NCI-H2196 treated with DMSO at 0.1 percent for 48 hours (cell line): ENCODE measurements at regions not wholly inside any gene's neighbourhood (a gene's known extent, or its start where the extent isn't known, plus 50 kb on each side); places are given as distances from the start of the nearest gene placed in this dataset.

Experiments used
- DNase-seq: peaks from one replicate; lab custom pipeline; 2025; ENCODE audit not compliant: unreplicated experiment; lab: John Stamatoyannopoulos, UW

DNA sequence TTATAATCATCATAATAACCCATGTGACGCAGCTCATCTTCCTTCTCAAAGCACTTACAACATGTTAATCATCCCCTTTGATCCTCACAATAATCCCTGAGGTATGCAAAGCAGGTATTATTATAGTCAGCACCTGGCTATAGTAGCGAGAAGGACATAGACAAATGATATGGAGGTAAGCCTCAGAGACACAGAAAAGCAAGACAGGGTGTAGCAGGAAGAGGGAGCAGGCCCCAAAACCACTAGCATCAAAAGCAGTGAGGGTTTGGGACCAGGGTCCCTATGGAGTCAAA lies 139.2 kb upstream of the SLC30A5 start:
- no peak for DNase-seq

DNA sequence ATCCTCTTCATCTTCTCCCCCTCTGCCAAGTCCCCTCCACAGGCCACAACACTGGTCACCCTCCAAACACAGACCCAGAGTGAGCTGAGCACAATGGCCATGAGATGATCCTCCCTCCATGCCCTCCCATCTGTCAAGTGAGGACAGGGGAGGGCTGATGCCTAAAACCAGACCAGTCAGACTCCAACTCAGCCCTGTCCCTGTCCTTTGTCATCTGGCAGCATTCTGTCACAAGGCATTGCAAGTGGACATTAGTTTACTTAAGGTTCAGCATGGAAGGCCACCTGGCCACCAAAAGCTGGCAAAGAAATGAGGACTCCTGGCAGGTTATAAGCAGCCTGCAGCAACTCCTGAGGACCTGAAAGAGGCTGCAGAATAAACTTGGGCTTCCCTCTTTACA lies 136.2 kb upstream of the SLC30A5 start:
- no peak for DNase-seq

DNA sequence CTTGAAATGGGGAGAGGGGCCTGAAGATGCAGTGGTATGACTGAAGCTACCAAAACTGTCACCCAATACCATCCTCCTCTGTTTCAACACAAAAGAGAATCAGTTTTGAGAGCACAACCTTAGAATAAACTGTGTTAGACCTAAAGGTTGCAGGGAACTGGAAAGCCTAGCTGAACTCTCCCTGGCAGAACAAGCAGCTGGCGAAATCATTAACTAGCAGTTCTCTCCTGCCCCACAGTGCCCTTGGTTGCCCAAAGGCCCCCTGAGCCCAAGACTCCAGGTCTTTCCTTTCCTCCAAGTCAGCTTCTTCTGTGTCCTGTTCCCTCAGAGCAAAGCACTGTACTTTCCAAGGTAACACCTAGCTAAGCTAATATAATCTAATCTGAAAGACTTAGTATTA lies 135.4 kb upstream of the SLC30A5 start:
- DNase-seq, result no peak

DNA sequence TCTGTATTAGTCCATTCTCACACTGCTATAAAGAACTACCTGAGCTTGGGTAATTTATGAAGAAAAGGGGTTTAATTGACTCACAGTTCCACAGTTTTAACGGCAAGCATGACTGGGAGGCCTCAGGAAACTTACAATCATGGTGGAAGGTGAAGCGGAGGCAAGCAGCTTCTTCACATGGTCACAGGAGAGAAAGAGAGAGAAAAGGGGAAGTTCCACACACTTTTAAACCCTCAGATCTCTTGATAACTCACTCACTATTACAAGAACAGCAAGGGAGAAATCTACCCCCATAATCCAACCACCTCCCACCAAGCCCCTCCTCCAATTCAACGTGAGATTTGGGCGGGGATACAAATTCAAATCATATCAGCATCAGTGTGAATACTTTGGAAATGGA lies 133.4 kb upstream of the SLC30A5 start:
- no peak for DNase-seq

DNA sequence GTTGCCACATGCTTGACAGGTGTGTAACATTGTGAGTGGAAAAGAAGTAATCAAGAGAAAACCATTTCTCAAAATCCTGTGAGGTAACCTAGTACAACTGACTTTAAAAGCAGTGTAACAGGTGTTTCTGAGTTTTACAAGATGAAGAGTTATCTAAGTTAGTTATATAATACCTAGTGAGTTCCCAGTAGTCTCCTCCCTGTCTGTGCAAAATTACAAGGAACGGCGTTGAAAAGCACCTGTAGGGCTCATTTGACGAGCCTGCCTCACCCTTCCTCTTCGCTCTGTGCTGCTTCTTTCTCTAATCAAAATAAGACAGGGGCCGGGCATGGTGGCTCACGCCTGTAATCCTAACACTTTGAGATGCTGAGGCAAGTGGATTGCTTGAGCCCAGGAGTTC lies 132.9 kb upstream of the SLC30A5 start:
- DNase-seq, result no peak

DNA sequence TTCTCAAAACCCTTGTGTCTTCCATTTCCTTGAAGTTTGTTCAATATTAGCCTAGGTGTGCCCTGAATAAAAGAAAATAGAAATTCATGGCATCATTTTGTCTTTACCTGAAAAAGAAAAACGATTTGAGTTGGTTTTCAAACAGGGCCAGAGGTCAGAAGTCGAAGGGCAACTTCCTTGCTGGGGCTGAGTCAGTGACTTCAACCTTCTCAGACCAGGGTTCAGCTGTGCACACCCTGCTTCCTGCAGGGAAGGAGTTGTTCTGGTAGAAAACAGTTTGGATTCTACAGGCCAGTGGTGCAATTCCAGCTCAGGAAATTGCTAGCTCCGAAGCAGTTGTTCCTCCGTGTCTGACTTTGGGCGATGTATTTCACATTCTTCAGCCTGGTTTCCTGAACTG lies 132.1 kb upstream of the SLC30A5 start:
- DNase-seq, result no peak

DNA sequence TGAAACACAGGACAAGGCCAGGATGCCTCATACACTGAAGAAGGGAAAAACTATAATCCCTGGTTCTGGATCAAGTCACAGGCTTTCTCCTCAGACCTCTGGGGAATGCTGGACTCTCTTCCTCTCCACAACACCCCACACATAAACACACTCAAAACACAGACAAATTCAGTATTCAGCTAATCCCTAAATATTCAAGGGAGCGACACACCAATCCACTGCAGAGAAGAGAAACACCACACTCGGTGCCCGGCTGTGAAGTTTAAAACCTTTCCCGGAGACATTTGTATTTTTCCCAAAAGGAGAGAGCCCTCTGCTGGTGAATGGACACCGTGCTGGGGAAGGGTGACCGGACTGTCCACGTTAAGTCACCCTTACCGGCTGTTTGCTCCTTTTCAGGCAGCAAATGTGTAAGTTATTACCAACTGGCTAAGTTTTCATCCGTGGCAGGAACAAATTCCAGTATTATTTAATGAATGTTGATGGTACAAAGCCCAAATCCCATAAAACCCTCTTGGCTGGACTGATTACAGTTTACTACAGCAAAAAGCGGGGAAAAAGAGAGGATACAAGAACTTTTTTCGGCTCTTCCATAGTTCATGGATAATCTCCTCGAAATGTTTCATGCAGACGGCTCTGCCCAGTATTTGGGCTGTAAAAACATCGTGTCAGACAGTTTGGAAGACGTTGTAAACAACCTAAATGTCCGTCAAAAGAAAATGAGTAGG lies 130.9 kb upstream of the SLC30A5 start:
- DNase-seq, result no peak

DNA sequence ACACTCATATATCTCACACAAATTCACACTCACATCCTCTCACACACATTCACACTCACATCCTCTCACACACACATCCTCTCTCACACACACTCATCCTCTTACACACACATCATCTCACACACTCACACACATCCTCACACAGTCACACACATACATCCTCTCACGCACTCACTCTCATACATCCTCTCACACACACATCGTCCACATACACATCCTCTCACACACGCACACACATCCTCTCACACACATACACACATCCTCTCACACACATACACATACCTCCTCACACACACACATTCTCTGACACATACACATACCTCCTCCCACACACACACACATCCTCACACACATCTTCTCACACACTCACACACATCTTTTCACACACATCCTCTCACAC lies 129.1 kb upstream of the SLC30A5 start:
- no peak for DNase-seq

DNA sequence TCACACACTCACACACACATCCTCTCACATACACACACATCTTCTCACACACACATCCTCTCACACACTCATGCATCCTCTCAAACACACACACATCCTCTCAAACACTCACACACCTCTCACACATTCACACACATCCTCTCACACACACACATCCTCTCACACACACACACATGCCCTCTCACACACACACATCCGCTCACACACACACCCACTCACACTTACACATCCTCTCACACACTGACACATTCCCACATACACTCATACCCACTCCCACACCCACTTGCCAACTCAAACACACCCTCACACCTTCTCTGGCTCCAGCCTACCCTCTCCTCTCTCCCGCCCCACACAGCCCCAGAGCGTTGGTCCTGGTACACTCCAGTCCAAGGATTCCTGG lies 127.9 kb upstream of the SLC30A5 start:
- no peak for DNase-seq

DNA sequence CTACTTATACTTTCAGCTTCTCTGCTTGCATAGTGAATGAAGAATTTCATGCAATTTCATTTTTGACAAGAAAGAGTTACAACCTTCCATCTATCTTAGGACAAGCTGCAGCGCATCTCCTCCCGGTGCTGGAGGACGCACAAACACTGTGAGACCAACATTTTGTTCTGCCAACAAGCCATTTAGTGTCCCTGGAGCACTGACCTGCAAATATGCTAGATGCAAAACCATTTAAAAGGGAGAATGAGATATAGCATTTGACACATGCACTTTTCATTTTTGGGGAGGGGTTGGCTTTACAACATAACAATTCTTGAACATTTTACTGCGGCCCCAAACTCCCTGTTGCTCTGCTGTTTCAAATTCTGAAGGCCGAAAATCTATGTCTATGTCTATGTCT lies 127.2 kb upstream of the SLC30A5 start:
- no peak for DNase-seq

DNA sequence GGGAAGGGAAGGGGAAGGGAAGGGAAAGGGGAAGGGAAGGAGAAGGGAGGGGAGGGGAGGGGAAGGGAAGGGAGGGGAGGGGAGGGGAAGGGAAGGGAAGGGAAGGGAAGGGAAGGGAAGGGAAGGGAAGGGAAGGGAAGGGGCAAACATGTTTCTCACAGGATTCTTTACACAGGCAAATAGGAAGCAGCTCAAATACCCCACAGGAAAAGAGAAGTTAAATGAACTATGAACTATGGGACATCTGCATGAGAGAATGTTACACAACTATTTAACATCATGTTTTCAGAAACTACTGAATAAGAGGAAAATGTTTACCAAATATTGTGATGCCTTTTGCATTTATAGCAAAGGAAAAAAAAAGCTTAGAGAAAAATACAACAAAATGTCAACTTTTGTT lies 125.4 kb upstream of the SLC30A5 start:
- DNase-seq, result no peak

DNA sequence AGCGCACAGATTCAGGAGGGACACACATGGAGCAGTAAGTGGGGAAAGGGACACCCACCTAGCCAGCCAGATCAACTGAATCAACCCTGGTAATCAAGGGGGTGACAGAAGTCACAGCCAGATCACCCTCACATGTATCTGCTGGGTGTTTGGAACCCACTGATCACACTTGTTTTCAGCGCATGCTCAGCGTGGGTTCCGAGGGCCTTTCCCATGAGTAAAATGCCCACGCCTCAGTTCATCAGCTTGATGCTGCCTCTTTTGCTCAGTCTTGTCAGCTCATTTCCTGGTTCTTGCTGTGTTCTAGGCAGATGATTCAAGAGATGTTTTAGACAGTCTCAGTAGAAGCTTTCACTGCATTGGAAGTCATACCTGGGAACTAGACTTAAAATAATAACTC lies 123.2 kb upstream of the SLC30A5 start:
- no peak for DNase-seq

DNA sequence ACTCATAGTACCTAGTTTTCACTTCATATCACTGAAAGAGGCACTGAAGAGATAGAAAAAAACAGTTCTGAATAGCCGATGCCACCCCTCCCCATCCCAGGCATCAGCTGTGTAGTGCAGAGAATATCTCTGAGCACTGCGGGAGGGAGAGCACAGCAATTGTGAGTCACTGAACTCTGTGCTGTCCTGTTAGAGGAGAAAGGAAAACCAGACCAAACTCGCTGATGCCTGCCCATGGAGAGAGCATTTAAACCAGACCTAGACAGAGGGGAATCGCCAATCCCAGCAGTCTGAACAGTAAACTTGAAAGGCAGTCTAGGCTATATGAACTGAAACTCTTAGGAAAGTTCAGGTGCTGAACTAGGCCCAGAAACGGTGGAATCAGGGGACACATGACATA lies 120.1 kb upstream of the SLC30A5 start:
- DNase-seq, result no peak

DNA sequence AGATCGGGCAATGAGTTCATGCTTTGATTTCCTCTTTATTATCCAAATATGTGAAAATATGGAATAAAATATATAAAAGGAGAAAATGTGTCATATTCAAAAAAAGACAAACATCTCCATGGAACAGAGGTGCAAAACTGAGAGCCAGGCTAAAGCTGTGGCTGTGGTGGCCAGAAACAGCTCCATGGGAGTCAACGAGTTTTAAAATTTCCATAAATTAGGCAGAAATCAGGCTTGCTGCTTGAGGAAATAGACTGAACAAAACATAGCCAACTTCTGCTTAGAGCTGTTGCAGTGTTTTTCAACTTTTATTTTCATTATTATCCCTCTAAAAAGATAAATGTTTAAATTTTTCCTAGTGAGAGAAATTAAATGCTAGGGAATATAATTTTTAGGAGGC lies 110.8 kb upstream of the SLC30A5 start:
- DNase-seq, result no peak

DNA sequence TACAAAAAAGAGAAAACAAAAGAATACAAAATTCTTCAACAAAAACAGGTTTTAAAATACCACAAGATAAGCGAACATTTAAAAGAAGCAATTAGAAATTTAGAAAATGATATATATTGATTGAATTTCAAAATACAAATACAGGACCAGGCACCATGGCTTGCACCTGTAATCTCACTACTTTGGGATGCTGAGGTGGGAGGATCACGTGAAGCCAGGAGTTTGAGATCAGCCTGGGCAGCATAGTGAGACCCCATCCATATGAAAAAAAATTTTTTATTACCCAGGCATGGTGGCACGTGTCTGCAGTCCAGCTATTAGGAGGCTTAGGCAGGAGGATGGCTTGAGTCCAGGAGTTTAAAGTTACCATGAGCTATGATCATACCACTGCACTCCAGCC lies 109.9 kb upstream of the SLC30A5 start:
- no peak for DNase-seq

DNA sequence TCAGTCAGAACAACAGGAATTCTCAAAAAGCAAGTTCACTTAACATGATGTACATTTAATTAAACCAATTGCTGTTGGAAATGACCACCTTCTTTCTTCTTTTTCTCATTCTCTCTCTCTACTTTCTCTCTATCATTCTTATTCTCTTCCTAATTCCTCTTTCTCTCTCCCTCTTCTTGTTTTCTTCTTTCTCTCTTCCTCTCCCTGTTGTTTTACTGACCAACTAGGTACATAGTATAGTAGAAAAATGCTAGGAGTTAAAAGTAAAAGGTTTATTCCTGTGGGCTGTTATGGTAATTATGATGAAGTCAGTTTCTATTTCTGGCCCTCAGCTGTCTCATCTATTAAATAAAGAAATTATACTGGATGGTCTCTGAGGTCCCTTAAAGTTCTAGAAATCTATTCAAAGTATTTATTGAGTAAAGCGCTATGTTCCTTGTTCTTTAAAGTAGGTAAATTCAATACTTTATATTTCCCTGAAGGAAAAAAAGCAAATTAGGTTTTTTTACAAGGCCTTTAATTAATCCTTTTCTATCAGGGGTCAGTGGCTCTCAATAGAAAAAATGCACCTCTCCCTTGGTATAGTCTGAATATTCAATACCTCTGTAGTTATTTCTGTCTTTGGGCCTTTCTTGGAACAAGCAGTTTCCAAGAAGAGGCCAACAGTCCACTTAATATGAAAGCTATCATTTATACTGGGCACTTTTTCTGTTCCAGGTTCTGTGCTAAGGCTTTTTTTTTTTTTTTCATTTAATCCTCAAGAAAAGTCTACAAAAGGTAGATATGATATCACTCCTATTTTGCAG lies 102.3 kb upstream of the SLC30A5 start:
- DNase-seq, result no peak

DNA sequence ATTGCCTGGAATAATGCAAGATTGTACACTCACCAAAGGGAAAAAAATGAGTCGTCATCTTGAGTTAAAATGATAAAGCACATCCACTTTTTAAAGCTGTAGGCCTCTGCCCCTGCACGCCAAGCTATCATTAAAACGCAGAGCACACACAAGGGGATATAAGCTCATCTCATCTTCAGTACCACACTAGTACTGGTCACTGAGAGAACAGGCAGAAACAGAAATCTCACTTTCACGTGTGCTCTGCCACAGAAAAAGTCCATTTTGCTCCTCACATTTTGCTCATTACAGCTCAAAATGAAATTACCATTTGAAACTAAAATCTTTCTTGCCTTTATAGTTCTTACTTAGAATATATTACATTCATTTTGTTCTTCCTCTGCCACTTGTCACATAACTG lies 99.2 kb upstream of the SLC30A5 start:
- no peak for DNase-seq

DNA sequence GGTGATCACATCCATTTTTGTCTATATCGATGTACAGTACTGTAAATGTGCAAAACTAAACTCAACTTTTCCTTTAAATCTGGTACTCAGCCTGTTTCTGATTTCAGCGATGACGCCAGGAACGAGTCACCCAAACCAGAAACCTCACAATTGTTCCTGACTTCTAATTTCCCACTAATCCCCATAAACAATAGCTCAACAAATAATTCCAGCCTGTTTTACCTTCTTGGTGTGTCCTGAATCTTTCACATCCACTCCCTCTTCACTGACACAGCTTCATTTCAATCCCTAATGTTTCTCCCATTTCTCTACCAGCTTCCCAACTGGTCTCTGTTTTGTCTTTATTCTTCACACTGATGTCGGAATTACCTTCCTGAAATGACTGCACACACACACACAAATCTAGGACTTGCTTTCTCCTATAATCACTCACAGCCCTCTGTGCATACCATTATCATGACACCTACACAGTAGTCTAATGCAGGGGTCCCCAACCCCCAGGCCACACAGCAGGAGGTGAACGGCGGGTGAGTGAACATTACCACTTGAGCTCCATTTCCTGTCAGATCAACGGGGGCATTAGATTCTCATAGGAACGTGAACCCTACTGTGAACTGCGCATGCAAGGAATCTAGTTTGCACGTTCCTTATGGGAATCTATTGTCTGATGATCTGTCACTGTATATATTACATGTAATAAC lies 97.8 kb upstream of the SLC30A5 start:
- no peak for DNase-seq

DNA sequence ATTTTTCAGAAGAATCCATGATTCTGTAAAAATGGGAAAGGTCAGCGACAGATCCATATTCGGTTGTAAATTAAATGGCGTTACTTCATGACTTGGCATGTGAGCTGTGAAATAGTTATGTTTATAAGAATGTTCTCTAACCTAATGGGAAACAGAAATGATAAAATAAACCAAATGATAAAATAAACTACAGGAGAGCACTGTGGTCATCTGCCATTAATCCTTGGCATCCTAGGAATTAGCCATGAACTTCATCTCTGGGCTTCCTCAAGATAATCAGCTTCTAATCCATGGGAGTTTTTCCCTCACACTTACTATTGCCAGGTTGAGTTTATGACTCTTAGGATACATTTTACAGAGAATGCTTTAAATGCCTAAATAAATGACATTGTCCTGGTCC lies 94.6 kb upstream of the SLC30A5 start:
- no peak for DNase-seq

DNA sequence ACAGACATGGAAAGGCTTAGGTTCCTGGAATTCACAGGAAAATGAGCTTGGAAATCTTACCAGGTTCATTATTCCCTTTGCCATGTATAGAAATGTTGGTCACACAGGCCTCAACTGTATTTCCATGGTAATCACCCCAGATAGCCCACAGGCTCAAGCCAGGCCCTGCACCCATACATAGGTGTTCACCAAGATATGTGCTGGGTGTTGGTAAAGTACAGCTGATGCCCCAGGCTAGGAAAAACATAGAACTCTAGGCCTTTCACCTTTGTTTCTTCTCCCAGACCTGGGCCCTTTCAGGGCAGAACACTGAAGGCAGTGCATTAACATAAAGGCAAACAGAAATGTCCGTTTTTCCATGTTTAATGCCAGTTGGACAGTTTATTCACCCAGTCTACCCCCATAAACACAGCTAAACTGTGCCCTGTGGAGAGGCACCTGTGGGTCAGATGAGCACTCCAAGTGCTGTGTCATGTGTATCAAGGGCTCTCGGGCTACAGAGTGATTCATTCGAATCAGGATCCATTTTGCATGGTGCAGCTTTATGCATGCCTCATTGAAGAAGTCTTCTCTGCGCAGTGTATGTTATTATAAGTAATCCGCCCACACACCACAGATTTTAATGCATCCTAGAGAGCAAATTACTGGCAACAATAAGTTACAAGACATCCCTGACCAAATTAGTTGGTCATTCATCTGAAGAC lies 93.4 kb upstream of the SLC30A5 start:
- DNase-seq, result no peak

DNA sequence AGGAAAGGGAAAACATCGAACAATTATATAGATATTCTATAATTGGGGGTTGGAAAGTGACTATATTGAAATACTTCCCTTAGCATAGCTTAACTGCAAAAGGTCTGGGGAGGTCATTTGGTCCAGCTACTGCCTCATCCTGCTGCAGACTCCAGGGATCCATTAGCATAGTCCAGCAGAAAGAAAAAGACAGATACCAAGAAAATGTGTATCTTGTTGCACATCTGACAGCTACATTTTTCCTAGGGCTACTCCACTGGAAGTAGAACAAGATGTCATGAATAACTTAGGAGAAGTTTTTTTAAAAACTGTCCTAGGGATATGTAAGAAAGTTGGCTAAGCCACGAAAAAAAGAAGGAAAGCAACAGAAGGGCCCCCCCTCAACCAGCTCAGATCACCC lies 92.9 kb upstream of the SLC30A5 start:
- no peak for DNase-seq

DNA sequence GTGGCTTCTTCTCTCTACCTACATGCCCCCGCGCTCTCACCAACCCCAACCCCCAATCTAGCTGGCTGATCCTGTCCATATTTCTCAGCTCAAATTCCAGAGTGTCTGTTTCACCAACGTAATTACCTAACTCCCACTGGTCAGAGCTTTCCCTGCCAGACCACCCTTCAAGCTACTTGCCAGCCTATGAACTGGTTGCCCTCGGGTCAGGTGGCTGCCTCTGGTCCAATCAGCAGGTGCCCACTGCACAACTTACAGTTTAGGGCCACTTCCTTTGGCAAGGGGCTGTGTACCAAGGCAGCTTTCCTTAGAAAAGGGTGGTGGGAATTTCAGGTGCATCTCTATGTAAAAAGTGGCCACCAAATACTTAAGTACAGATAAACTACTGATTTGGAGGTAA lies 92.2 kb upstream of the SLC30A5 start:
- DNase-seq, result no peak
